ENCODE measurements at regions not wholly inside any gene's neighbourhood (a gene's known extent, or its start where the extent isn't known, plus 50 kb on each side); places are given as distances from the start of the nearest gene placed in this dataset.

DNA sequence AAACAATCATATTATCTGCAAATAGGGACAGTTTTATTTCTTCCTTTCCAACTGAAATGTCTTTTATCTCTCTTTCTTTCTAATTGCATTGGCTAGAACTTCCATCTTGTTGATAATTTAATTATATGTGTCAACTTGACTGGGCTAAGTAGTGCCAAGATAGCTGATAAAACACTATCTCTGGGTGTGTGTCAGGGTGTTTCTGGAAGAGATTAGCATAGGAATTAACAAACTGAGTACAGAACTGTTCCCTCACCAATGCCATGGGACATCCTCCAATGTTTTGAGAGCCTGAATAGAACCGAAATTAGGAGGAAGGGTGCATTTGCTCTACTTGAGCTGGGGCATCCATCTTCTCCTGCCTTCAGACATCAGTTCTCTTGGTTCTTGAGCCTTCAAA, 1027.2 kb downstream of the FAT4 start:
- H3K27ac ChIP-seq: no peak overlapping the region
- no peak for DNase-seq

DNA sequence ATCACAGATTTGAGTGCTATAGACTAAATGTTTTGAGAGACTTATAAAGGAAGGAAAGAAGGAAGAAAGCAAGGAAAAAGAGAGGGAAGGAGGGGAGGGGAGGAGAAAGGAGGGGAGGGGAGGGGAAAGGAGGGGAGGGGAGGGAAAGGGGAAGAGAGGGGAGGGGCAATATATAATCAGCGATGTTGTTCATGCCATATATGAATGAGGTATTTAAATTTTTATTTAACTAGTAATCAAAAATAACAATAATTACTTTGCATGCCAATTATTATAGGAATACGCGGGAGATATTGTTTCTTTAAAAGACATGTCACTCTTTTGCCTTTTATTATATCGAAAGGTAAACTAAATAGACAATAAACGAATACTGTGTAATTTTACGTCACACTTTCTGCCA, 1029.7 kb downstream of the FAT4 start:
- Histone ChIP-seq H3K36me3 (no peaks in the 10 kb centered on the region), H3K9me3 (no peaks in the 10 kb centered on the region), H3K27me3 (no peaks in the 10 kb centered on the region), H3K27ac (no peak overlapping the region), H3K4me3 (no peak overlapping the region), H3K4me1 (no peaks in the 10 kb centered on the region)
- TF ChIP-seq, protein P1, sequence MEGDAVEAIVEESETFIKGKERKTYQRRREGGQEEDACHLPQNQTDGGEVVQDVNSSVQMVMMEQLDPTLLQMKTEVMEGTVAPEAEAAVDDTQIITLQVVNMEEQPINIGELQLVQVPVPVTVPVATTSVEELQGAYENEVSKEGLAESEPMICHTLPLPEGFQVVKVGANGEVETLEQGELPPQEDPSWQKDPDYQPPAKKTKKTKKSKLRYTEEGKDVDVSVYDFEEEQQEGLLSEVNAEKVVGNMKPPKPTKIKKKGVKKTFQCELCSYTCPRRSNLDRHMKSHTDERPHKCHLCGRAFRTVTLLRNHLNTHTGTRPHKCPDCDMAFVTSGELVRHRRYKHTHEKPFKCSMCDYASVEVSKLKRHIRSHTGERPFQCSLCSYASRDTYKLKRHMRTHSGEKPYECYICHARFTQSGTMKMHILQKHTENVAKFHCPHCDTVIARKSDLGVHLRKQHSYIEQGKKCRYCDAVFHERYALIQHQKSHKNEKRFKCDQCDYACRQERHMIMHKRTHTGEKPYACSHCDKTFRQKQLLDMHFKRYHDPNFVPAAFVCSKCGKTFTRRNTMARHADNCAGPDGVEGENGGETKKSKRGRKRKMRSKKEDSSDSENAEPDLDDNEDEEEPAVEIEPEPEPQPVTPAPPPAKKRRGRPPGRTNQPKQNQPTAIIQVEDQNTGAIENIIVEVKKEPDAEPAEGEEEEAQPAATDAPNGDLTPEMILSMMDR (IDR thresholded peaks at IDR 0.05): no peak
- TF ChIP-seq EP300 (IDR thresholded peaks at IDR 0.05) (no peak), POLR2AphosphoS5 (IDR thresholded peaks at IDR 0.05) (no peak), POLR2A (IDR thresholded peaks at IDR 0.05) (no peak)
- DNase-seq (no peak), ATAC-seq (ENCODE audit: low FRiP score in 2 of 2) (no peak)
- 84 to 97% methylated on average over 6 of the region's 6 CpGs for WGBS, 2 donors

More for the DNA sequence above, 1027.2 kb downstream of the FAT4 start:
- Histone ChIP-seq H3K27me3 (no peaks in the 10 kb centered on the region), H3K9me3 (no peaks in the 10 kb centered on the region), H3K36me3 (no peaks in the 10 kb centered on the region), H3K4me3 (no peak overlapping the region), H3K4me1 (no peaks in the 10 kb centered on the region)
- TF ChIP-seq EP300 (IDR thresholded peaks at IDR 0.05): no peak
- no peak for TF ChIP-seq POLR2AphosphoS5 (IDR thresholded peaks at IDR 0.05)
- TF ChIP-seq POLR2A (IDR thresholded peaks at IDR 0.05): no peak
- TF ChIP-seq, protein P1 (IDR thresholded peaks at IDR 0.05): no peak
- 75 to 86% methylated on average over 1 of the region's 1 CpG for WGBS, 2 donors
- ATAC-seq (ENCODE audit: low FRiP score in 2 of 2): no peak

DNA sequence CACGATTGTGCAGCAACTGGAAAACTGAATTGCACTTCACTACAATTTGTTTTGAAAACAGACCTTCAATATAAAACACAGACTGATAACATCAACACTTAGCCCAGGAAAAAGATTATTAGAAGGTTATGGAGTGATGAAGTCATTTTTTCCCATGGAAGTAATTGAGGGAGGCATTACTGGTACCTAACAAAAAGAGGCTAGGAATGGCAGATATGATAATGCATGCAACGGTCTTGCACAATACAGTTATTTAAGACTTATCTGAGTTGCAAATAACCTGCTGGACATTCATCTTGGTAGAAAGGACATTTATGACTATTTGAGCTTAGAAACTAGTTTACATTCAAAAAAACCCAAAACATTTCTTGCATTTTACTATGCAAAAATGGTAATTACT, 1031.9 kb downstream of the FAT4 start:
- no peak for ATAC-seq (ENCODE audit: low FRiP score in 2 of 2)
- 67 to 83% methylated on average over 2 of the region's 2 CpGs for WGBS, 2 donors

DNA sequence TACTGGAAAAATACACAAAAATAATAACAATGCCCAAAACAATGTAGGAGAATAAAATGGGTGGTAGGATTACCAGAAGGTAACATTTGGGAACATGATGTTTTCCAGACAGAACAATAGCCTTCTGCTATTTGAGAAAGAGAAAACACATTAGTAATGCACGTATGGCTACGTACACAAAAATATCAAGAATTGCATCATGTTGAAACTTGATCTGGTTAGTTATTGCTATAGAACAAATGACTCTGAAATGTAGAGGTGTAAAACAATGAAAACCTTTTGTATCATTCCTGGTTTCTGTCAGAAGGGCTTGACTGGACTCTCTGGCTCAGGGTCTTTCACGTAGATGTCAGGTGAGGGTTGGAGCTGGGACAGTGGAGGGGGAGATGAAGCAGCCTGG, 1040.0 kb downstream of the FAT4 start:
- H3K27ac ChIP-seq: no peak overlapping the region
- no peaks in the 10 kb centered on the region for H3K27me3 ChIP-seq
- 83 to 85% methylated on average over 3 of the region's 3 CpGs for WGBS, 2 donors
- H3K4me3 ChIP-seq: no peak overlapping the region
- no peak for ATAC-seq (ENCODE audit: low FRiP score in 2 of 2)
- no peaks in the 10 kb centered on the region for H3K36me3 ChIP-seq
- no peaks in the 10 kb centered on the region for H3K9me3 ChIP-seq
- H3K4me1 ChIP-seq: no peaks in the 10 kb centered on the region
- no peak for DNase-seq
- TF ChIP-seq POLR2A (IDR thresholded peaks at IDR 0.05) (no peak), EP300 (IDR thresholded peaks at IDR 0.05) (no peak), POLR2AphosphoS5 (IDR thresholded peaks at IDR 0.05) (no peak)
- TF ChIP-seq, protein P1 (IDR thresholded peaks at IDR 0.05): no peak

More for the DNA sequence above, 1031.9 kb downstream of the FAT4 start:
- no peak for DNase-seq
- no peak overlapping the region for H3K4me3 ChIP-seq
- no peaks in the 10 kb centered on the region for H3K27me3 ChIP-seq
- no peaks in the 10 kb centered on the region for H3K9me3 ChIP-seq
- no peaks in the 10 kb centered on the region for H3K36me3 ChIP-seq
- no peak for TF ChIP-seq POLR2A (IDR thresholded peaks at IDR 0.05)
- no peak for TF ChIP-seq POLR2AphosphoS5 (IDR thresholded peaks at IDR 0.05)
- no peak overlapping the region for H3K27ac ChIP-seq
- no peaks in the 10 kb centered on the region for H3K4me1 ChIP-seq

DNA sequence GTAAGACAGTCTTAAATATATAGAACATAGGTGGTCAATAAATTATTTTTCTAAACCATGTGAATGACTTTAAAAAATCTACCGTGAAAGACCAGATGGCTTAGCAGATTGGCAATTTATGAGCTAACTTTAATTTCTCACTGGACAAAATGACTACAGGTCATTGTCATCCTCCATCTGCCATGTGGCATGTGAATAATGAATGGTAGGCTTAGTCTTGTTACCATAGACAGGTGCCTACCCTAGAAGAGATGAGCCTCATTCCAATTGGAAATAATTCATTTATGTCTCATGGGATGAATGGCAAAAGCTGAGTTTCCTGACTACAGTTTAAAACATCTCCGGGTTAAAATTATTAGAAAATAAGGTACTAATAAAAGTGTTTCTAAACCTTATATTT, 1043.3 kb downstream of the FAT4 start:
- Histone ChIP-seq H3K4me1 (no peaks in the 10 kb centered on the region), H3K36me3 (no peaks in the 10 kb centered on the region), H3K4me3 (no peak overlapping the region), H3K9me3 (no peaks in the 10 kb centered on the region), H3K27ac (no peak overlapping the region), H3K27me3 (no peaks in the 10 kb centered on the region)
- WGBS, 2 donors: 98% methylated on average over 2 of the region's 2 CpGs
- ATAC-seq (ENCODE audit: low FRiP score in 2 of 2): no peak
- no peak for DNase-seq
- TF ChIP-seq EP300 (IDR thresholded peaks at IDR 0.05): no peak
- TF ChIP-seq POLR2A (IDR thresholded peaks at IDR 0.05): no peak
- TF ChIP-seq, protein P1 (IDR thresholded peaks at IDR 0.05): no peak
- no peak for TF ChIP-seq POLR2AphosphoS5 (IDR thresholded peaks at IDR 0.05)
